Adrenal gland (tissue), 9 donors: ENCODE measurements at regions not wholly inside any gene's neighbourhood (a gene's known extent, or its start where the extent isn't known, plus 50 kb on each side); places are given as distances from the start of the nearest gene placed in this dataset.
"Not testable (repeated sequence)": the region's sequence is repeated elsewhere in the genome, so short reads cannot be mapped to it uniquely, and the experiment has no call there.

ENCODE experiments used
- DNase-seq, 7 donors: peaks; one replicate each; pipeline ENCODE4 v3.0.0-alpha.2; 2019 to 2020
- H3K27ac ChIP-seq, 5 donors: fragments of 200-600 bp; sonication (generic) in 4 of 5; 1 replicate in 3 of 5; 2 replicates in 2 of 5; pipeline versions ENCODE4 v1.5.1 to v1.8.0; 2016 to 2020; ENCODE audit warnings: mild to moderate bottlenecking in 1 of 5
- H3K27me3 ChIP-seq: fragments of 200-600 bp; 2 replicates; pipeline ENCODE4 v1.8.0; 2021
- H3K36me3 ChIP-seq, 2 donors: fragments of 200-600 bp; replicated peaks in 1 of 2; 1 replicate in 1 of 2; 2 replicates in 1 of 2; pipeline versions ENCODE4 v1.5.1 to v1.8.0; 2018 to 2022
- H3K4me1 ChIP-seq, 2 donors: fragments of 200-600 bp; replicated peaks in 1 of 2; 1 replicate in 1 of 2; 2 replicates in 1 of 2; pipeline versions ENCODE4 v1.5.1 to v1.8.0; 2018 to 2021
- H3K4me3 ChIP-seq, 4 donors: fragments of 200-600 bp; sonication (generic) in 3 of 4; one replicate each; pipeline ENCODE4 v1.5.1; 2016 to 2018
- H3K9me3 ChIP-seq, 3 donors: fragments of 200-600 bp; sonication (generic) in 1 of 3; replicated peaks in 1 of 3; 1 replicate in 2 of 3; 2 replicates in 1 of 3; pipeline versions ENCODE4 v1.5.1 to v1.8.0; 2016 to 2021
- CTCF ChIP-seq, 6 experiments: fragments of 450-650 bp in 4 of 6; fragments of 200-600 bp in 2 of 6; sonication (generic) in 1 of 6; IDR thresholded peaks; 1 replicate in 5 of 6; 2 replicates in 1 of 6; pipeline versions ENCODE4 v1.5.1 to v1.8.0; 2016 to 2021; ENCODE audit warnings: antibody characterized with exemption in 6 of 6, mild to moderate bottlenecking in 2 of 6, moderate library complexity in 1 of 6
- POLR2A ChIP-seq, 2 donors: fragments of 450-650 bp; IDR thresholded peaks; one replicate each; pipeline ENCODE4 v1.6.1; 2017; ENCODE audit warnings: antibody characterized with exemption in 2 of 2, mild to moderate bottlenecking in 2 of 2, moderate library complexity in 1 of 2
- whole genome bisulfite sequencing, 4 donors: extraction: QIAGEN DNeasy Blood & Tissue Kit in 2 of 4; methylation state at CpG; one replicate each; pipeline versions ENCODE4 v1.1.5 to v1.1.7; 2013 to 2017; 5-methylcytosine and 5-hydroxymethylcytosine counted together
- intact Hi-C, 2 donors: fragments of 100-400 bp; cut with DNase I; formaldehyde crosslinking; loops; one replicate each; pipeline versions ENCODE4 v1.14.1 to v1.15.0; 2022 to 2023
- donor health status: healthy with polysubstance abuse.
- donor health status: Bipolar disorder and iron deficiency.
- donor health status: DM: yes; HTN: yes; CAD: no.
- donor health status: DM: no; HTN: no; CAD: no.
- donor health status: DM: no; HTN: no; CAD: no.

GRCh38 chr13:52324831-52325230 lies 81.1 kb downstream of the THSD1 start:
- DNase-seq, H3K4me3 ChIP-seq, H3K27me3 ChIP-seq, intact Hi-C loops, H3K9me3 ChIP-seq, H3K4me1 ChIP-seq, H3K27ac ChIP-seq, H3K36me3 ChIP-seq: not testable (repeated sequence)
- 42 to 100% (median 79%) methylated on average over 1 to 2 of the region's 2 CpGs for WGBS, 4 donors

DNA sequence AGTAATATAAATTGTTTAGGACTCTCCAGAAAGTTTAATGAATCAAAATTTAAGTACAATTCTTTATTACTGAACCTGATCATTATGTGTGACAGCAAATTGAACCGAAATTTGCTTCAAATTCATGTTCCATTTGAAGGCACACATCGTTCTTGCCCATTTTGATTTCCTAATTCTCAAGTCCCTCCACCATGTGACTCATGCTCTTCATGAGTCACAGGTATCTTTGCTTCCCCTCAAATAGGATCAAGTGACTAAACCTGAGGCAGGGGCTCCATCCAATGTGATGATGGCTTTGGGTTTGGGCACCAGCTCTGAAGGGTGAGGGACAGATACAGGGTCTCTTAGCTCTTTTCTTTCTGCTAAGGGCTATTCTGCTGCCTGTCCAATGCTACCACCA lies 86.1 kb downstream of the THSD1 start:
- no peaks in the 10 kb centered on the region for H3K9me3 ChIP-seq
- no peak for DNase-seq
- no peak overlapping the region for H3K4me3 ChIP-seq
- H3K27ac ChIP-seq, result no peak overlapping the region
- H3K36me3 ChIP-seq, result no peaks in the 10 kb centered on the region
- no peaks in the 10 kb centered on the region for H3K4me1 ChIP-seq
- no peak for TF ChIP-seq POLR2A (IDR thresholded peaks at IDR 0.05)
- TF ChIP-seq CTCF (IDR thresholded peaks at IDR 0.05), result no peak
- WGBS, 4 donors, result 64 to 71% (median 68%) methylated on average over 2 of the region's 2 CpGs
- no peaks in the 10 kb centered on the region for H3K27me3 ChIP-seq
- intact Hi-C loops, result no loop called here

GRCh38 chr13:52309833-52310232 lies 96.1 kb downstream of the THSD1 start:
- H3K9me3 ChIP-seq, H3K36me3 ChIP-seq, DNase-seq, intact Hi-C loops, H3K4me1 ChIP-seq, H3K27me3 ChIP-seq, H3K27ac ChIP-seq, H3K4me3 ChIP-seq: not testable (repeated sequence)
- WGBS, 4 donors, result 59 to 62% (median 60%) methylated on average over 6 of the region's 6 CpGs

DNA sequence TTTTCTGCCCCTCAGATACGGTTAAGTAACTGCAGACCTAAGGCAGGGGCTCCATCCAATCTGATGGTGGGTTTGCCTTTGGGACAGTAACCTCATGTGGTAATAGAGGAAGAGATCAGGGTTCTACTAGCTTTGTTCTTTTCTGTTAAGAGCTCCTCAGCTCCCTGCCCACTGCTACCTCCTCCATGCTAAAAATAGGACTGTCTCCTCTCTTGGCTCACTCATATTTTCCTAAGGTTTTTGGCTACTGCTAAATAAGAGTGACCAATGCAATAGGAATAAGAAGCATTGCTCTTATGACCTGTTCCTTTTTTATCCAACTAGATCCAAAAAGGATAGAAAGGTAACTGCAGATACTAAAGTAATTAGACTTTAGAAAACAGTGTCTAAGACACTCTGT lies 99.6 kb downstream of the THSD1 start:
- H3K4me1 ChIP-seq, H3K4me3 ChIP-seq, intact Hi-C loops, H3K27me3 ChIP-seq, H3K36me3 ChIP-seq, DNase-seq, H3K27ac ChIP-seq, H3K9me3 ChIP-seq: not testable (repeated sequence)
- WGBS, 4 donors, result no CpG with 5 or more reads among the region's 1 CpG

DNA sequence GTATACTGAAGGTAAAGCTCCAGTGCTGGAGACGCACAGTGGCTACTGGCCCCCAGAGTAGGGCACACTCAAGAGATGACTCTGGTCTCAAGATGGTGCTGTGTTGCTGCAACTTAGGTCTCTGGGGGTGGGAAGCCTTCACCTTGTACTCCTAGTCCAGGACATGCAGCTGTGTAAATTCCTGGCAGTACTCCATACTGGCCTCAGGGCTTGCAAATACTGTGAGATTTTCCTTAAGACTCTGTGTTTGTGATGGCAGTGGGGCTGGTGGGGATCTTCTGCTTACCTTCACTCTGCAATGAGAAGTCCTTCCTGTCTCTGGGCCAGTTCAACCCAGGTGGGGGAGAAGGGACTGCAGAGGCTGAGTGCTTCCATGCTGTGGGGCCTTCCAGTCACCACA lies 102.9 kb downstream of the THSD1 start:
- DNase-seq, H3K4me1 ChIP-seq, intact Hi-C loops, H3K9me3 ChIP-seq, H3K4me3 ChIP-seq, H3K27me3 ChIP-seq, H3K27ac ChIP-seq, H3K36me3 ChIP-seq: not testable (repeated sequence)
- WGBS, 4 donors, result 97 to 100% methylated on average over 1 of the region's 1 CpG; no CpG with 5 or more reads in 2 of the 4 donors

- H3K4me3 ChIP-seq, H3K27ac ChIP-seq, DNase-seq, intact Hi-C loops, H3K9me3 ChIP-seq, H3K36me3 ChIP-seq, H3K4me1 ChIP-seq, H3K27me3 ChIP-seq: not testable (repeated sequence)
- WGBS, 4 donors, result 71% methylated on average over 2 of the region's 6 CpGs; no CpG with 5 or more reads in 3 of the 4 donors
Observed at GRCh38 chr13:52302688-52303087, 103.3 kb downstream of the THSD1 start.

DNA sequence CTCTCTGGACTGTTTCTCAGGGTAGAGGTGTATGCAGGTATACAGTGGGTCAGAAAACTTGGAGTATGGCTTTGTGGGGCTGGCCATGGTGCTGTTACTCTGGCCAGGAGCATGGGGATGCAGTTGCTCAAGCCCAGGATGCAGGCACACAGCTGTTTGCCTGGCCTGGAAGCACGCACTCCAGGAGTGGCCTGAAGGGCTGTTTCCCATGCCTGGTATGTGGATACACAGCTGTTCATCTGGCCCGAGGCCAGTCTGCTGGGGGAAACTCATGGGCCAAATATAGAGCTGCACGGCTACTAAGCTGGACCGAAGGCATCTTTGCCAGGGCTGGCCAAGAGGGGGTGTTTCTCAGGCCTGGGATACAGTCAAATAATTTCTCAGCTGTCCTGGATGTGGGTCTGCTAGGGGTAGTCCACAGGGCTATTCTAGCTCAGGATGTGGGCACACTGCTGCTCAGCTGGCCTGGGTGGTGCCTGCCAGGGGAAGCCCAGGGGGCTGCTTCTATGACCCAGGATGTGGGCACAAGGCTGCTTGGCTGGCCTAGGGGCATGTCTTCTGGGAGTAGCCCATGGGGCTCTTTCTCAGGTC lies 104.1 kb downstream of the THSD1 start:
- H3K27me3 ChIP-seq, H3K4me3 ChIP-seq, H3K4me1 ChIP-seq, DNase-seq, intact Hi-C loops, H3K9me3 ChIP-seq, H3K36me3 ChIP-seq, H3K27ac ChIP-seq: not testable (repeated sequence)
- WGBS, 4 donors, result 78 to 82% (median 80%) methylated on average over 1 to 3 of the region's 4 CpGs; no CpG with 5 or more reads in 1 of the 4 donors

- H3K9me3 ChIP-seq, DNase-seq, H3K27me3 ChIP-seq, H3K4me3 ChIP-seq, intact Hi-C loops, H3K4me1 ChIP-seq, H3K36me3 ChIP-seq, H3K27ac ChIP-seq: not testable (repeated sequence)
- WGBS, 4 donors, result 64 to 72% (median 68%) methylated on average over 5 of the region's 5 CpGs
Observed at GRCh38 chr13:52298079-52298661, 107.8 kb downstream of the THSD1 start.

DNA sequence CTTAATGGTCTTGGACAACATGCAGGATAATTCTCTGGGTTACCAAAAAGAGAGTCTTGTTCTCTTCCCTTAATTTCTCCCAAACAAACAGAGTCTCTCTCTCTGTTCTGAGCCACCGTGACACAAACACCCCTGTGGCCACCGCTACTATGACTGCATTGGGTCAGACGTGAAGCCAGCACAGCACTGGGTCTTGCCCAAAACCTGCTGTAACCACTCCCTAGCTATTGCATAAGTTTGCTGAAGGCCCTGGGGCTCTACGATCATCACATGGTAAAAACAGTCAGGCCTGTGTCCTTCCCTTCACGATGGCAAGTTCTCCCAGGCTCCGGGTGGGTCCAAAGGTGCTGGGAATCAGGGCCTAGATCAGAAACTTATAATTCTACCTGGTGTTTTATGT lies 117.1 kb downstream of the THSD1 start:
- H3K27me3 ChIP-seq, H3K9me3 ChIP-seq, H3K4me1 ChIP-seq, DNase-seq, H3K36me3 ChIP-seq, H3K4me3 ChIP-seq, intact Hi-C loops, H3K27ac ChIP-seq: not testable (repeated sequence)
- WGBS, 4 donors, result 69 to 100% (median 85%) methylated on average over 1 to 2 of the region's 6 CpGs; no CpG with 5 or more reads in 1 of the 4 donors

DNA sequence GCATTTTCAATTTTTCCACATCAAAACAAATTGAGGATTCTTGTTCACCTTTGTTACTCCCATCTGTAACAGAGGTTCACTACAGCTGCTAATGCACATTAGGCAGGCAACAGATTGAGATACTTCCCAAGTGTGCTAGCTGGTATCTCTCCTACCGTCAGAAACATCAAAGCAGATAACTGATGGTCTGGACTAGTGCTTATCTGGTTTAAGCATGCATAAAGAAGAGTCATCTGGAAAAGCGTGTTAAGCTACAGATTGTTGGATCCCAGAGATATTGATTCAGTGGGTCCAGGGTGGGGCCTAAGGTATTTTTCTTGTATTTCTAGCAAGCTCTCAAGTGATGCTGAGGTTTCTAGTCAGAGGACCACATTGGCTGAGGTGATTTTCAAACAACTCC lies 122.0 kb upstream of the NEK3 start:
- H3K4me3 ChIP-seq, H3K36me3 ChIP-seq, H3K4me1 ChIP-seq, DNase-seq, H3K9me3 ChIP-seq, H3K27me3 ChIP-seq, intact Hi-C loops, H3K27ac ChIP-seq: not testable (repeated sequence)
- 43 to 75% (median 65%) methylated on average over 2 of the region's 2 CpGs for WGBS, 4 donors
